Heart left ventricle (tissue), 16 donors: ENCODE measurements at regions not wholly inside any gene's neighbourhood (a gene's known extent, or its start where the extent isn't known, plus 50 kb on each side); places are given as distances from the start of the nearest gene placed in this dataset.

ENCODE experiments used
- ATAC-seq, 4 donors: fragments of 200-7000 bp; cut with Tn5 transposase; one replicate each; pipeline ENCODE4 v1.9.1; 2020 to 2022; ENCODE audit warnings: moderate library complexity in 4 of 4, mild to moderate bottlenecking in 3 of 4, moderate number of reproducible peaks in 1 of 4
- DNase-seq, 5 donors: peaks; one replicate each; pipeline ENCODE4 v3.0.0-alpha.2; 2020
- H3K27ac ChIP-seq, 12 donors: fragments of 200-600 bp; sonication (generic) in 4 of 12; one replicate each; pipeline versions ENCODE4 v1.5.0 to v1.8.0; 2016 to 2022; ENCODE audit warnings: mild to moderate bottlenecking in 2 of 12
- H3K27me3 ChIP-seq, 9 donors: fragments of 200-600 bp; sonication (generic) in 2 of 9; one replicate each; pipeline versions ENCODE4 v1.5.1 to v1.8.0; 2016 to 2022; ENCODE audit warnings: mild to moderate bottlenecking in 3 of 9
- H3K36me3 ChIP-seq, 9 donors: fragments of 200-600 bp; sonication (generic) in 2 of 9; one replicate each; pipeline versions ENCODE4 v1.5.0 to v1.8.0; 2018 to 2022; ENCODE audit warnings: mild to moderate bottlenecking in 2 of 9
- H3K4me1 ChIP-seq, 12 donors: fragments of 200-600 bp; sonication (generic) in 4 of 12; one replicate each; pipeline versions ENCODE4 v1.5.0 to v1.8.0; 2016 to 2022; ENCODE audit warnings: mild to moderate bottlenecking in 3 of 12
- H3K4me3 ChIP-seq, 12 donors: fragments of 200-600 bp; sonication (generic) in 4 of 12; one replicate each; pipeline versions ENCODE4 v1.5.0 to v1.8.0; 2017 to 2022; ENCODE audit warnings: mild to moderate bottlenecking in 9 of 12, moderate library complexity in 4 of 12
- H3K9me3 ChIP-seq, 12 donors: fragments of 200-600 bp; sonication (generic) in 4 of 12; one replicate each; pipeline versions ENCODE4 v1.5.0 to v1.8.0; 2016 to 2022; ENCODE audit warnings: mild to moderate bottlenecking in 1 of 12
- POLR2A ChIP-seq, 2 donors: fragments of 450-650 bp; IDR thresholded peaks; one replicate each; pipeline ENCODE4 v1.6.1; 2017; ENCODE audit warnings: antibody characterized with exemption in 2 of 2, mild to moderate bottlenecking in 2 of 2, moderate library complexity in 2 of 2
- WGBS, 4 donors: extraction: QIAGEN DNeasy Blood & Tissue Kit in 2 of 4; methylation state at CpG; one replicate each; pipeline versions ENCODE4 v1.1.5 to v1.1.7; 2013 to 2018; 5-methylcytosine and 5-hydroxymethylcytosine counted together
- intact Hi-C, 10 donors: fragments of 100-400 bp; cut with DNase I; formaldehyde crosslinking; loops; one replicate each; pipeline versions ENCODE4 v1.11.1 to v1.14.2; 2022
- TF ChIP-seq, protein P1 (sequence below), 12 donors: fragments of 200-600 bp; sonication (generic) in 4 of 12; IDR thresholded peaks; one replicate each; pipeline versions ENCODE4 v1.5.0 to v1.8.0; 2018 to 2022; ENCODE audit warnings: antibody characterized with exemption in 12 of 12, mild to moderate bottlenecking in 5 of 12
- donor health status: ischemic (EF 13 %, LVEDD 7.1; RV severe dilation, severe dysfunction).
- donor health status: healthy with polysubstance abuse.
- donor health status: DM: no; HTN: yes; CAD: no.
- donor health status: DM: no; HTN: no; CAD: no.
- donor health status: ischemic (EF 25% LVEDD 6.9; RV normal size, moderate dysfunction).
- donor health status: ischemic (EF 25% LVEDD 5.7; RV mildly dilated, moderate dysfunction).
- donor health status: healthy.
- donor health status: DM: yes; HTN: yes; CAD: no.
- donor health status: ischemic (EF 35%, LVEDD 5.7; RV mildly dilated, moderate dysfunction).
- donor health status: nonischemic (EF 11% LVEDD 7.7; RV severe dilation, severe dysfunction).
- donor health status: DM: yes; HTN: yes; CAD: no.
- donor health status: PGD.
- donor health status: ischemic (EF 29% LVEDD 5.4; RV normal size, mild dysfunction).
- donor health status: nonischemic (EF 23%, LVEDD 6.1; RV moderate dilation, normal function).

GRCh38 chrX:117002981-117003380, 540.2 kb upstream of the CT83 start:
- TF ChIP-seq, protein P1, sequence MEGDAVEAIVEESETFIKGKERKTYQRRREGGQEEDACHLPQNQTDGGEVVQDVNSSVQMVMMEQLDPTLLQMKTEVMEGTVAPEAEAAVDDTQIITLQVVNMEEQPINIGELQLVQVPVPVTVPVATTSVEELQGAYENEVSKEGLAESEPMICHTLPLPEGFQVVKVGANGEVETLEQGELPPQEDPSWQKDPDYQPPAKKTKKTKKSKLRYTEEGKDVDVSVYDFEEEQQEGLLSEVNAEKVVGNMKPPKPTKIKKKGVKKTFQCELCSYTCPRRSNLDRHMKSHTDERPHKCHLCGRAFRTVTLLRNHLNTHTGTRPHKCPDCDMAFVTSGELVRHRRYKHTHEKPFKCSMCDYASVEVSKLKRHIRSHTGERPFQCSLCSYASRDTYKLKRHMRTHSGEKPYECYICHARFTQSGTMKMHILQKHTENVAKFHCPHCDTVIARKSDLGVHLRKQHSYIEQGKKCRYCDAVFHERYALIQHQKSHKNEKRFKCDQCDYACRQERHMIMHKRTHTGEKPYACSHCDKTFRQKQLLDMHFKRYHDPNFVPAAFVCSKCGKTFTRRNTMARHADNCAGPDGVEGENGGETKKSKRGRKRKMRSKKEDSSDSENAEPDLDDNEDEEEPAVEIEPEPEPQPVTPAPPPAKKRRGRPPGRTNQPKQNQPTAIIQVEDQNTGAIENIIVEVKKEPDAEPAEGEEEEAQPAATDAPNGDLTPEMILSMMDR (IDR thresholded peaks at IDR 0.05) = no peak
- TF ChIP-seq POLR2A (IDR thresholded peaks at IDR 0.05) = no peak
- DNase-seq = no peak
- Histone ChIP-seq H3K27me3 (no peaks in the 10 kb centered on the region), H3K4me3 (no peak overlapping the region), H3K27ac (no peak overlapping the region), H3K36me3 (no peaks in the 10 kb centered on the region), H3K4me1 (no peaks in the 10 kb centered on the region), H3K9me3 (peaks cover 0 to 1% (median 0%) of the 10 kb centered on the region in 12 donors)
- intact Hi-C loops = no loop called here
- no peak for ATAC-seq
- WGBS, 4 donors = 43 to 56% (median 49%) methylated on average over 3 of the region's 3 CpGs

DNA sequence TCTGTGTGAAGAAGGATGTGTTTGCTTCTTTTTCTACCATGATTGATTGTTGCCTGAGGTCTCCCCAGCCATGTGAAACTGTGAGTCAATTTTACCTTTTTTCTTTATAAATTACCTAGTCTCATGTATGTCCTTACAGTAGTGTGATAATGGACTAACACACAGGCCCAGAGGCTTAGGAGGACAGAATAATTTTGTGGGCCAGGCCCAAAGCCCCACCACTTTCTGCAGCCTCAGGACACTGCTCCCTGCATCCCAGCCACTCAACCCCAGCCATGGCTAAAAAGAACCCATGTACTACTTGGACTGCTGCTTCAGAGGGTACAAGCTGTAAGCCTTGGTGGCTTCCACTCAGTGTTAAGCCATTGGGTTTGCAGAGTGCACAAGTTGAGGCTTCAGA, 512.7 kb upstream of the CT83 start:
- ATAC-seq (no peak), DNase-seq (no peak)
- intact Hi-C loops = no loop called here
- peaks cover 0 to 5% (median 0%) of the 10 kb centered on the region in 12 donors for H3K9me3 ChIP-seq
- no peaks in the 10 kb centered on the region for H3K36me3 ChIP-seq
- no peaks in the 10 kb centered on the region for H3K4me1 ChIP-seq
- no peak overlapping the region for H3K4me3 ChIP-seq
- no peak overlapping the region for H3K27ac ChIP-seq
- H3K27me3 ChIP-seq = no peaks in the 10 kb centered on the region
- TF ChIP-seq, protein P1 (IDR thresholded peaks at IDR 0.05) = no peak
- no peak for TF ChIP-seq POLR2A (IDR thresholded peaks at IDR 0.05)

DNA sequence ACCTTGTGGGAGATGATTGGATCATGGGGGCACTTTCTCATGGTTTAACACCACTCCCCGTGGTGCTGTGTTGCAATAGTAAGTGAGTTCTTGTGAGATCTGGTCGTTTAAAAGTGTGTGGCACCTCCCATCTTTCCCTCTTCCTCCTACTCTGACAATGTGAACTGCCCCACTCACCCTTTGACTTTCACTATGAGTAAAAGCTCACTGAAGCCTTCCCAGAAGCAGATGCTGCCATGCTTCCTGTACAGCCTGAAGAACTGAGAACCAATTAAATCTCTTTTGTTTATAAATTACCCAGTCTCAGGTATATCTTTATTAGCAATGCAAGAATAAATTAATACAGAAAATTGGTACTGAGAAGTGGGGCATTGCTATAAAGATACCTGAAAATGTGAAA, 509.6 kb upstream of the CT83 start:
- ATAC-seq (no peak), DNase-seq (no peak)
- Histone ChIP-seq H3K27me3 (no peaks in the 10 kb centered on the region), H3K4me1 (no peaks in the 10 kb centered on the region), H3K4me3 (no peak overlapping the region), H3K36me3 (no peaks in the 10 kb centered on the region), H3K27ac (no peak overlapping the region), H3K9me3 (peaks cover 0 to 5% (median 0%) of the 10 kb centered on the region in 12 donors)
- intact Hi-C loops = no loop called here
- no peak for TF ChIP-seq POLR2A (IDR thresholded peaks at IDR 0.05)
- TF ChIP-seq, protein P1 (IDR thresholded peaks at IDR 0.05) = no peak
- WGBS, 4 donors = 28 to 55% (median 55%) methylated on average over 2 of the region's 2 CpGs

GRCh38 chrX:116961872-116962582, 499.3 kb upstream of the CT83 start:
- no peaks in the 10 kb centered on the region for H3K9me3 ChIP-seq
- no peaks in the 10 kb centered on the region for H3K27me3 ChIP-seq
- 23 to 27% (median 24%) methylated on average over 4 to 7 of the region's 7 CpGs for WGBS, 4 donors
- TF ChIP-seq, protein P1 (IDR thresholded peaks at IDR 0.05) = peak in 4 of 12 donors; percentile 9 to 25 (median 21)
- no peak for TF ChIP-seq POLR2A (IDR thresholded peaks at IDR 0.05)
- no peaks in the 10 kb centered on the region for H3K36me3 ChIP-seq
- no peak overlapping the region for H3K27ac ChIP-seq
- H3K4me3 ChIP-seq = no peak overlapping the region
- ATAC-seq (no peak), DNase-seq (no peak)
- intact Hi-C loops = no loop called here
- no peaks in the 10 kb centered on the region for H3K4me1 ChIP-seq
